ENCODE measurements at regions not wholly inside any gene's neighbourhood (a gene's known extent, or its start where the extent isn't known, plus 50 kb on each side); places are given as distances from the start of the nearest gene placed in this dataset.

DNA sequence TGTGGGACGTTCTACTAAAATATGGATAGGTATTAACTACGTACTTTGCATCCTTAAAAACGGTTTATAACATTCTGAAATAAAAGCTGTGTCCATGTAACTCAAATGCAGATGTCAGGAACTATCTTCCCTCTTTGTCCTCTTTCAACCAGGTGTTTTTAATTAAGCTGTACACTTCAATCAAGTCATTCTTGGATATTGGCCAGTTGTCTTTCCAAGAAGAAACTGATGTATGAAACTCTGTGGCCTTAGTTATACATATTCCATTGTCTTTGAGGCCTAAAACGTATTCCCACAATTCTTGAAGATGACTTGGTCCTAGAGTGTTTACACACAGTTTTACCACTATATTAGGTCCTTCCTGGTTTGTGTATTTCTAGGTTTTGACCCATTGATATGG lies 249.0 kb upstream of the CNTN5 start:
- TF ChIP-seq, protein P1, sequence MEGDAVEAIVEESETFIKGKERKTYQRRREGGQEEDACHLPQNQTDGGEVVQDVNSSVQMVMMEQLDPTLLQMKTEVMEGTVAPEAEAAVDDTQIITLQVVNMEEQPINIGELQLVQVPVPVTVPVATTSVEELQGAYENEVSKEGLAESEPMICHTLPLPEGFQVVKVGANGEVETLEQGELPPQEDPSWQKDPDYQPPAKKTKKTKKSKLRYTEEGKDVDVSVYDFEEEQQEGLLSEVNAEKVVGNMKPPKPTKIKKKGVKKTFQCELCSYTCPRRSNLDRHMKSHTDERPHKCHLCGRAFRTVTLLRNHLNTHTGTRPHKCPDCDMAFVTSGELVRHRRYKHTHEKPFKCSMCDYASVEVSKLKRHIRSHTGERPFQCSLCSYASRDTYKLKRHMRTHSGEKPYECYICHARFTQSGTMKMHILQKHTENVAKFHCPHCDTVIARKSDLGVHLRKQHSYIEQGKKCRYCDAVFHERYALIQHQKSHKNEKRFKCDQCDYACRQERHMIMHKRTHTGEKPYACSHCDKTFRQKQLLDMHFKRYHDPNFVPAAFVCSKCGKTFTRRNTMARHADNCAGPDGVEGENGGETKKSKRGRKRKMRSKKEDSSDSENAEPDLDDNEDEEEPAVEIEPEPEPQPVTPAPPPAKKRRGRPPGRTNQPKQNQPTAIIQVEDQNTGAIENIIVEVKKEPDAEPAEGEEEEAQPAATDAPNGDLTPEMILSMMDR (conservative IDR thresholded peaks at IDR 0.05; ENCODE audit: low read depth, low read length): no peak
- no peak for TF ChIP-seq EZH2 (IDR thresholded peaks at IDR 0.05; ENCODE audit: borderline replicate concordance, low read depth, low read length, poor library complexity, severe bottlenecking)

All from A673 (cell line).